ENCODE measurements at regions not wholly inside any gene's neighbourhood (a gene's known extent, or its start where the extent isn't known, plus 50 kb on each side); places are given as distances from the start of the nearest gene placed in this dataset.

DNA sequence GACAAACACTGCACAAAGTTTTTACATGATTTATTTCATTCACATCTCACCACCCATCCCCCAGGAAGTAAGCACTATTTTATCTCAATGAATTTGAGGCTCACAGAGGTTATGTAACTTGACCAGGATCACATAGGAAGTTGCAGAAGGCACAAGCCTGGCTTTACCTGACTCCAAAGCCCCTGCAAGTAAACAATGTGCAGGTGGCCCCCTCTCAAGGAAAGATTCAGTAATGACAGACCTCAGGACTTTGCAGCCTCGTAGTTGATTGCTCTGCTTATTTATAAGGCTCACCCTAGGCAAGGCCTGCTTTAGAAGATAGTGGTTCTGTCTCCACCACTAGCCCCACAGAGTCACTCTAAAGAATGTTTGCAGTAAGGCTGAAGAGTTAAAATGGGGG, 79.8 kb upstream of the MDFIC2 start:
- no peak for TF ChIP-seq POLR2A (IDR thresholded peaks at IDR 0.05)
- TF ChIP-seq, protein P1, sequence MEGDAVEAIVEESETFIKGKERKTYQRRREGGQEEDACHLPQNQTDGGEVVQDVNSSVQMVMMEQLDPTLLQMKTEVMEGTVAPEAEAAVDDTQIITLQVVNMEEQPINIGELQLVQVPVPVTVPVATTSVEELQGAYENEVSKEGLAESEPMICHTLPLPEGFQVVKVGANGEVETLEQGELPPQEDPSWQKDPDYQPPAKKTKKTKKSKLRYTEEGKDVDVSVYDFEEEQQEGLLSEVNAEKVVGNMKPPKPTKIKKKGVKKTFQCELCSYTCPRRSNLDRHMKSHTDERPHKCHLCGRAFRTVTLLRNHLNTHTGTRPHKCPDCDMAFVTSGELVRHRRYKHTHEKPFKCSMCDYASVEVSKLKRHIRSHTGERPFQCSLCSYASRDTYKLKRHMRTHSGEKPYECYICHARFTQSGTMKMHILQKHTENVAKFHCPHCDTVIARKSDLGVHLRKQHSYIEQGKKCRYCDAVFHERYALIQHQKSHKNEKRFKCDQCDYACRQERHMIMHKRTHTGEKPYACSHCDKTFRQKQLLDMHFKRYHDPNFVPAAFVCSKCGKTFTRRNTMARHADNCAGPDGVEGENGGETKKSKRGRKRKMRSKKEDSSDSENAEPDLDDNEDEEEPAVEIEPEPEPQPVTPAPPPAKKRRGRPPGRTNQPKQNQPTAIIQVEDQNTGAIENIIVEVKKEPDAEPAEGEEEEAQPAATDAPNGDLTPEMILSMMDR (IDR thresholded peaks at IDR 0.05), result no peak

Data from Peyer's patch (tissue), 4 donors.